AG10803 (cell line): ENCODE measurements at regions not wholly inside any gene's neighbourhood (a gene's known extent, or its start where the extent isn't known, plus 50 kb on each side); places are given as distances from the start of the nearest gene placed in this dataset.

Source experiments
- DNase-seq: peaks from one replicate; pipeline ENCODE4 v3.0.0; 2010; ENCODE audit warnings: low read depth
- H3K4me3 ChIP-seq: 2 replicates; pipeline ENCODE4 v1.5.1; 2011; ENCODE audit warnings: mild to moderate bottlenecking, low read length, control low read depth
- CTCF ChIP-seq: conservative IDR thresholded peaks from 2 replicates; pipeline ENCODE4 v1.5.1; 2011; ENCODE audit warnings: mild to moderate bottlenecking, low read length, control low read depth, inconsistent platforms

DNA sequence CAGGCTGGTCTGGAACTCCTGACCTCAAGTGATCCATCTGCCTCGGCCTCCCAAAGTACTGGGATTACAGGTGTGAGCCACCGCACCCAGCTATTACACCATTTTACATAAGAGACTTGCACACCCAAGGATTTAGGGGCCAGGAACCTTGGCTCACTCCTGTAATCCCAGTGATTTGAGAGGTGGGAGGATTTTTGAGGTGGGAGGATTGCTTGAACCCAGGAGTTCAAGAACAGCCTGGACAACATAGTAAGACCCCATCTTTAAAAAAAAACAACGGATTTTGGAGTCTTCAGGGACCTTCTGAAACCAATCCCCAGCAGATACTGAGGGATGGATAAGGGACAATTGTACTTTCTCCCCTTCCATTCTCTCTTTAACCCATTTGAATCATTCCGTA lies 55.3 kb upstream of the PIM1 start:
- no peak for TF ChIP-seq CTCF
- H3K4me3 ChIP-seq, result no peak overlapping the region
- no peak for DNase-seq

DNA sequence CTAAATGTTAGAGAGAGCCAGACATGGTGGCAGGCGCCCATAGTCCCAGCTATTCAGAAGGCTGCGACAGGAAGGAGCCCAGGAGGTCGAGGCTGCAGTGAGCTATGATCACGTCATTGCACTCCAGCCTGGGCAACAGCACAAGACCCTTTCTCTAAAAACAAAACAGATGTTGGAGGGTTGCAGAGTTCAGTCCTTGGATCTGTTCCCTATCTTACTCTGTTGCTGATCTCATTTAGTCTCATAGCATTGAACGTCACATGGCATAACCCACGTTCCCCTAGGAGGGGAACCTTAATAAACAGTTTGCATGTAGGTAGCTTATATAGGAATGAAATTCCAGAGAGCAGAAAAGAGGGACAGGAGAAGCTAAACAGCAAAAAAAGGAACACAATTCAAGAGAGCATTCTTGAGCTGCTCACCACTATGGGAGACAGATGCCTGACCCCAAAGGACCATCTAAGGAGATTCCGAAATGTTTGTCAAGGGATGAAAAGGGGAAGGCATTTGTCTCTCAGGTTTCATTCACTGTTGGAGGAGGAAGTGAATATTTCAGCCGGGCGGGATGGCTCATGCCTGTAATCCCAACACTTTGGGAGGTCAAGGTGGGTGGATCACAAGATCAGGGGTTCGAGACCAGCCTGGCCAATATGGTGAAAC lies 54.6 kb upstream of the PIM1 start:
- no peak for TF ChIP-seq CTCF
- H3K4me3 ChIP-seq, result no peak overlapping the region
- no peak for DNase-seq

- H3K4me3 ChIP-seq, result no peak overlapping the region
Observed at GRCh38 chr6:37116326-37116725, 53.6 kb upstream of the PIM1 start.

GRCh38 chr6:37119387-37119886 lies 50.5 kb upstream of the PIM1 start:
- H3K4me3 ChIP-seq, result no peak overlapping the region
- no peak for TF ChIP-seq CTCF
- DNase-seq, result no peak

More at GRCh38 chr6:37116326-37116725, 53.6 kb upstream of the PIM1 start:
- no peak for TF ChIP-seq CTCF
- no peak for DNase-seq
